Fibroblast of lung (primary cell): ENCODE measurements at regions not wholly inside any gene's neighbourhood (a gene's known extent, or its start where the extent isn't known, plus 50 kb on each side); places are given as distances from the start of the nearest gene placed in this dataset.

ENCODE experiments used
- EZH2 ChIP-seq: IDR thresholded peaks from 2 replicates; pipeline ENCODE4 v1.5.1; 2012; ENCODE audit warnings: low read length, control low read depth, mild to moderate bottlenecking; ENCODE audit errors: missing control alignments
- TF ChIP-seq, protein P1 (sequence below), 2 donors: IDR thresholded peaks in 1 of 2; conservative IDR thresholded peaks in 1 of 2; 1 replicate in 1 of 2; 2 replicates in 1 of 2; pipeline ENCODE4 v1.5.1; 2011 to 2012; ENCODE audit warnings: low read length in 2 of 2, control low read depth in 1 of 2, inconsistent platforms in 1 of 2, low read depth in 1 of 2, mild to moderate bottlenecking in 1 of 2

DNA sequence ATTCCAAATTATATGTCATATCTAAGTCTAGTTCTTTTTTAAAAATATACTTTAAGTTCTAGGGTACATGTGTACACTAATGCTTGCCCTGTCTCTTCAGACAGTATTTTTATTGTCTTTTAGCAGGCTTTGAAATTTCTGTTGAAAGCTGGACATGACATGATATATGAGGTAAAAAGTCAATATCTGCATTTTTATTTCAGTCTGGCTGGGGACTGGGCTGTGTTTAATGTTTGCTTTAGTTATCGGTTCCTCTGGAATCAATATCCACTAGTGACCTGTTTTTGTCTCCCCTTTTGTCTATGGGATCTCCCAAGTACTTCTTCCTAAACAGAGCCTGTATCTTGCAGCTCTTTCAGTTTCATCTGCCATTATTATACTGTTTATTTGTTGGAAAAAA lies 786.2 kb upstream of the GJE1 start:
- TF ChIP-seq EZH2, result no peak
- TF ChIP-seq, protein P1, sequence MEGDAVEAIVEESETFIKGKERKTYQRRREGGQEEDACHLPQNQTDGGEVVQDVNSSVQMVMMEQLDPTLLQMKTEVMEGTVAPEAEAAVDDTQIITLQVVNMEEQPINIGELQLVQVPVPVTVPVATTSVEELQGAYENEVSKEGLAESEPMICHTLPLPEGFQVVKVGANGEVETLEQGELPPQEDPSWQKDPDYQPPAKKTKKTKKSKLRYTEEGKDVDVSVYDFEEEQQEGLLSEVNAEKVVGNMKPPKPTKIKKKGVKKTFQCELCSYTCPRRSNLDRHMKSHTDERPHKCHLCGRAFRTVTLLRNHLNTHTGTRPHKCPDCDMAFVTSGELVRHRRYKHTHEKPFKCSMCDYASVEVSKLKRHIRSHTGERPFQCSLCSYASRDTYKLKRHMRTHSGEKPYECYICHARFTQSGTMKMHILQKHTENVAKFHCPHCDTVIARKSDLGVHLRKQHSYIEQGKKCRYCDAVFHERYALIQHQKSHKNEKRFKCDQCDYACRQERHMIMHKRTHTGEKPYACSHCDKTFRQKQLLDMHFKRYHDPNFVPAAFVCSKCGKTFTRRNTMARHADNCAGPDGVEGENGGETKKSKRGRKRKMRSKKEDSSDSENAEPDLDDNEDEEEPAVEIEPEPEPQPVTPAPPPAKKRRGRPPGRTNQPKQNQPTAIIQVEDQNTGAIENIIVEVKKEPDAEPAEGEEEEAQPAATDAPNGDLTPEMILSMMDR (conservative IDR thresholded peaks at IDR 0.05 in 1 of 2, IDR thresholded peaks at IDR 0.05 in 1 of 2; ENCODE audit: low read depth in 1 of 2, low read length in 2 of 2), result no peak
